ENCODE measurements at regions not wholly inside any gene's neighbourhood (a gene's known extent, or its start where the extent isn't known, plus 50 kb on each side); places are given as distances from the start of the nearest gene placed in this dataset.

DNA sequence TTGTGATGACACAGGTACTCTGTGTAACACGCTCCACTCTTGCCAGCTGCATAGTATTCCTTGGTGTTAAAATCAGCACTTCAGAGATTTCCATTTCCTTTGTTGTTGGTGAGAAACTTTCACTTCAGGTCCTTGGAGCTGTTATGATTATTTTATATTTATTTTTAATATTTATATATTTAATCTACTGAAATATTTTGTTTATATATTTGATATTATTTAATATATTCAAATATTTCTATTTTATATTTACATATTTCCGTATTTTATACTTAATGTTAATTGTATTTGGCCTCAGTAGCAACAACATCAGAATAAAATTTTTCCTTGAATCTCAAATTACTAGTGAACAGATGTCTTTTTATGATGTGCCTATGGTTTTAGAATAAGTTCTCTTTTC lies 225.3 kb downstream of the MAGEB17 start:
- Histone ChIP-seq H3K4me3 (no peak overlapping the region), H3K36me3 (no peaks in the 10 kb centered on the region), H3K27ac (no peak overlapping the region), H3K4me1 (no peaks in the 10 kb centered on the region), H3K27me3 (no peaks in the 10 kb centered on the region), H3K9me3 (no peaks in the 10 kb centered on the region)
- no peak for DNase-seq
- no peak for ATAC-seq
- WGBS, 4 donors, result 88 to 98% (median 97%) methylated on average over 2 of the region's 2 CpGs
- TF ChIP-seq POLR2A (IDR thresholded peaks at IDR 0.05), result no peak
- TF ChIP-seq, protein P1, sequence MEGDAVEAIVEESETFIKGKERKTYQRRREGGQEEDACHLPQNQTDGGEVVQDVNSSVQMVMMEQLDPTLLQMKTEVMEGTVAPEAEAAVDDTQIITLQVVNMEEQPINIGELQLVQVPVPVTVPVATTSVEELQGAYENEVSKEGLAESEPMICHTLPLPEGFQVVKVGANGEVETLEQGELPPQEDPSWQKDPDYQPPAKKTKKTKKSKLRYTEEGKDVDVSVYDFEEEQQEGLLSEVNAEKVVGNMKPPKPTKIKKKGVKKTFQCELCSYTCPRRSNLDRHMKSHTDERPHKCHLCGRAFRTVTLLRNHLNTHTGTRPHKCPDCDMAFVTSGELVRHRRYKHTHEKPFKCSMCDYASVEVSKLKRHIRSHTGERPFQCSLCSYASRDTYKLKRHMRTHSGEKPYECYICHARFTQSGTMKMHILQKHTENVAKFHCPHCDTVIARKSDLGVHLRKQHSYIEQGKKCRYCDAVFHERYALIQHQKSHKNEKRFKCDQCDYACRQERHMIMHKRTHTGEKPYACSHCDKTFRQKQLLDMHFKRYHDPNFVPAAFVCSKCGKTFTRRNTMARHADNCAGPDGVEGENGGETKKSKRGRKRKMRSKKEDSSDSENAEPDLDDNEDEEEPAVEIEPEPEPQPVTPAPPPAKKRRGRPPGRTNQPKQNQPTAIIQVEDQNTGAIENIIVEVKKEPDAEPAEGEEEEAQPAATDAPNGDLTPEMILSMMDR (IDR thresholded peaks at IDR 0.05), result no peak
- intact Hi-C loops (cut with DNase I), result no loop called here

- ATAC-seq, result no peak
- H3K36me3 ChIP-seq, result no peaks in the 10 kb centered on the region
- H3K9me3 ChIP-seq, result no peaks in the 10 kb centered on the region
- H3K27me3 ChIP-seq, result peaks cover 0 to 2% (median 0%) of the 10 kb centered on the region in 9 donors
- H3K4me1 ChIP-seq, result no peaks in the 10 kb centered on the region
- 64 to 79% (median 74%) methylated on average over 3 of the region's 3 CpGs for WGBS, 4 donors
- intact Hi-C loops (cut with DNase I), result no loop called here
- no peak overlapping the region for H3K27ac ChIP-seq
- no peak for DNase-seq
- H3K4me3 ChIP-seq, result no peak overlapping the region
- no peak for TF ChIP-seq POLR2A (IDR thresholded peaks at IDR 0.05)
- TF ChIP-seq, protein P1 (IDR thresholded peaks at IDR 0.05), result no peak
These were observed 227.0 kb downstream of the MAGEB17 start for GRCh38 chrX:16394290-16394689.

DNA sequence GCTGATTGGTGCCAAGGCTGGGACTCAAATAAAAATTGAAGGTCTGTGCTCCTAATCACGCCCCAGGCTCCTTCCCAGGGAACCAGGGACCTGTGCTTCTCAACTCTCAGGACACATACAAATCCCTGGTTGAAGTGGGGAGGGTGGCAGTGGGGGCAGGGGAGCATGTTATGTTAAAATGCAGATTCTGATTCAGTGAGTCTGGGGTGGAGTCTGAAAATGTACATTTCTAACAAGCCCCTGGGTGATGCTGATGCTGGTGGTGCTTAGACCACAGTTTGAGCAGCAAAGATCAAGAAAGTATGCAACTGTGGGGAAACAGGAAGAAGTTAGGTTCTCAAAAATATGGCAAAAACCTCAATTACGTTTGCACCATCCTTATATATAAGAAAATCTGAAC lies 236.5 kb downstream of the MAGEB17 start:
- 49 to 78% (median 66%) methylated on average over 2 of the region's 2 CpGs for WGBS, 4 donors
- peaks cover 0 to 6% (median 0%) of the 10 kb centered on the region in 12 donors for H3K9me3 ChIP-seq
- H3K4me1 ChIP-seq, result no peaks in the 10 kb centered on the region
- no peak overlapping the region for H3K4me3 ChIP-seq
- intact Hi-C loops (cut with DNase I), result no loop called here
- TF ChIP-seq POLR2A (IDR thresholded peaks at IDR 0.05), result no peak
- TF ChIP-seq, protein P1 (IDR thresholded peaks at IDR 0.05), result no peak
- no peak overlapping the region for H3K27ac ChIP-seq
- H3K27me3 ChIP-seq, result peaks cover 0 to 24% (median 0%) of the 10 kb centered on the region in 9 donors
- DNase-seq (no peak), ATAC-seq (no peak)
- no peaks in the 10 kb centered on the region for H3K36me3 ChIP-seq

- TF ChIP-seq POLR2A (IDR thresholded peaks at IDR 0.05), result no peak
- TF ChIP-seq, protein P1 (IDR thresholded peaks at IDR 0.05), result no peak
- H3K9me3 ChIP-seq, result peaks cover 0 to 5% (median 0%) of the 10 kb centered on the region in 12 donors
- H3K27me3 ChIP-seq, result peaks cover 0 to 6% (median 0%) of the 10 kb centered on the region in 9 donors
- intact Hi-C loops (cut with DNase I), result no loop called here
- no peak overlapping the region for H3K27ac ChIP-seq
- H3K4me3 ChIP-seq, result no peak overlapping the region
- no peaks in the 10 kb centered on the region for H3K36me3 ChIP-seq
- no peaks in the 10 kb centered on the region for H3K4me1 ChIP-seq
- WGBS, 4 donors, result 80 to 95% (median 92%) methylated on average over 1 of the region's 1 CpG
- DNase-seq (no peak), ATAC-seq (no peak)
These were observed 233.4 kb upstream of the S100G start for GRCh38 chrX:16416588-16416987.

Data from heart left ventricle (tissue), 16 donors.